ENCODE measurements at regions not wholly inside any gene's neighbourhood (a gene's known extent, or its start where the extent isn't known, plus 50 kb on each side); places are given as distances from the start of the nearest gene placed in this dataset.
A peak's percentile ranks its signal among the peaks of the same experiment; 100 is the strongest.

DNA sequence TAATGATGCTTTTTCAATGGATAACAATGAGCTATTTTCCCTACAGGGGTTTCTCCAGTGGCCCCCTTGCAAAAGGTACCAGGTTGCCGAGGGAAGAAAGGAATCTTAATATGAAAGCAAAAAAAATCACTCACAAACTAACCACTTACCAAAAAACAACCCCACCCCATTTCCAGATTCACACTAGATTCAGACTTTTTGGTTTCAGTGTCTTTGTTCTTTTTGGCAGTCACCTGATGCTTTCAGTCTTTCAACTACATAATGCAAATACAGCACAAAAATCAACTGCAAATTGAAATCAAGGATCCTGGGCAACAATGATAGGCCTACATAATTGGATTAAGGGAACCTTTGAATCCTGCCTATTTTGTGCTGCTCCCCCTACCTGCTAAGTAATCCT, 71.1 kb upstream of the RAP2B start:
- peaks cover 47% of the 10 kb centered on the region for H3K4me1 ChIP-seq (ENCODE audit: low read length)
- peak overlapping the region; percentile 88 for H3K4me2 ChIP-seq (ENCODE audit: low read depth, low read length)
- no peaks in the 10 kb centered on the region for H3K9me2 ChIP-seq (replicated peaks; ENCODE audit: insufficient read depth, low read length)
- H3K9ac ChIP-seq (ENCODE audit: low read length), result peak overlapping the region; percentile 26; the same call in 1 of the 2 replicates
- H3K27ac ChIP-seq (ENCODE audit: low read length), result peak overlapping the region; percentile 82; the same call in 1 of the 2 replicates
- no peak for TF ChIP-seq EZH2phosphoT487 (IDR thresholded peaks at IDR 0.05; ENCODE audit: low read length)
- TF ChIP-seq EZH2 (optimal IDR thresholded peaks at IDR 0.05; ENCODE audit: low read depth, low read length), result no peak
- H3K27me3 ChIP-seq (replicated peaks; ENCODE audit: insufficient read depth, low read length), result no peaks in the 10 kb centered on the region
- peak overlapping the region; percentile 30; the same call in 1 of the 2 replicates for H2AFZ ChIP-seq (ENCODE audit: low read length)
- H3K79me2 ChIP-seq (ENCODE audit: low read length), result no peaks in the 10 kb centered on the region
- H3F3A ChIP-seq (ENCODE audit: insufficient read depth, low read length), result peaks cover 35% of the 10 kb centered on the region
- H3K9me3 ChIP-seq (replicated peaks; ENCODE audit: insufficient read depth, low read length), result no peaks in the 10 kb centered on the region
- H4K20me1 ChIP-seq (ENCODE audit: insufficient read depth, low read length), result no peaks in the 10 kb centered on the region
- H3K36me3 ChIP-seq (replicated peaks; ENCODE audit: insufficient read depth, low read length), result no peaks in the 10 kb centered on the region
- DNase-seq, result peak; percentile 88
- peak overlapping the region; percentile 38; the same call in 1 of the 2 replicates for H3K4me3 ChIP-seq (ENCODE audit: low read length)

DNA sequence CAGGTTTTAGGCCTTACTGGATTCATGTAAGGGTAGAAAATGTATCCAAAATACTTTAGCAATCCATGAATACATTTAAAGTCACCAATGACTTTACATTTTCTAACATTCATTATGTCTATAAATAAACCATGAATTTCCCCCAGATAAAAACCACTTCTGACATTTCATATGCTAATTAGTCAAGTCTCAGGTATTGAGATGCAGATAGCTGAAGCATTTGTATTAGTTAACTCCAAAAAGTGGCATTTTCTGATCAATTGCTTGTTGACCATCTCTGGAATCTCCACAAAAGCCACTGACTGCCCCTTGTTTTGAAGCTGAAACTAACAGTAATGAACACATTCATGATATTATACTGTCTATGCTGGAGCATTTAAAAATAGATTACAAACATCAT, 68.4 kb upstream of the RAP2B start:
- Histone ChIP-seq H3F3A (ENCODE audit: insufficient read depth, low read length) (peaks cover 26% of the 10 kb centered on the region), H3K4me1 (ENCODE audit: low read length) (peaks cover 29% of the 10 kb centered on the region), H3K9me3 (replicated peaks; ENCODE audit: insufficient read depth, low read length) (no peaks in the 10 kb centered on the region), H4K20me1 (ENCODE audit: insufficient read depth, low read length) (no peaks in the 10 kb centered on the region), H3K9ac (ENCODE audit: low read length) (no peak overlapping the region), H3K79me2 (ENCODE audit: low read length) (no peaks in the 10 kb centered on the region), H3K4me3 (ENCODE audit: low read length) (no peak overlapping the region), H3K4me2 (ENCODE audit: low read depth, low read length) (no peak overlapping the region), H3K27ac (ENCODE audit: low read length) (no peak overlapping the region), H3K9me2 (replicated peaks; ENCODE audit: insufficient read depth, low read length) (no peaks in the 10 kb centered on the region), H3K36me3 (replicated peaks; ENCODE audit: insufficient read depth, low read length) (no peaks in the 10 kb centered on the region), H3K27me3 (replicated peaks; ENCODE audit: insufficient read depth, low read length) (no peaks in the 10 kb centered on the region), H2AFZ (ENCODE audit: low read length) (no peak overlapping the region)
- DNase-seq, result no peak
- TF ChIP-seq EZH2 (optimal IDR thresholded peaks at IDR 0.05; ENCODE audit: low read depth, low read length) (no peak), EZH2phosphoT487 (IDR thresholded peaks at IDR 0.05; ENCODE audit: low read length) (no peak)
- TF ChIP-seq, protein P1, sequence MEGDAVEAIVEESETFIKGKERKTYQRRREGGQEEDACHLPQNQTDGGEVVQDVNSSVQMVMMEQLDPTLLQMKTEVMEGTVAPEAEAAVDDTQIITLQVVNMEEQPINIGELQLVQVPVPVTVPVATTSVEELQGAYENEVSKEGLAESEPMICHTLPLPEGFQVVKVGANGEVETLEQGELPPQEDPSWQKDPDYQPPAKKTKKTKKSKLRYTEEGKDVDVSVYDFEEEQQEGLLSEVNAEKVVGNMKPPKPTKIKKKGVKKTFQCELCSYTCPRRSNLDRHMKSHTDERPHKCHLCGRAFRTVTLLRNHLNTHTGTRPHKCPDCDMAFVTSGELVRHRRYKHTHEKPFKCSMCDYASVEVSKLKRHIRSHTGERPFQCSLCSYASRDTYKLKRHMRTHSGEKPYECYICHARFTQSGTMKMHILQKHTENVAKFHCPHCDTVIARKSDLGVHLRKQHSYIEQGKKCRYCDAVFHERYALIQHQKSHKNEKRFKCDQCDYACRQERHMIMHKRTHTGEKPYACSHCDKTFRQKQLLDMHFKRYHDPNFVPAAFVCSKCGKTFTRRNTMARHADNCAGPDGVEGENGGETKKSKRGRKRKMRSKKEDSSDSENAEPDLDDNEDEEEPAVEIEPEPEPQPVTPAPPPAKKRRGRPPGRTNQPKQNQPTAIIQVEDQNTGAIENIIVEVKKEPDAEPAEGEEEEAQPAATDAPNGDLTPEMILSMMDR (IDR thresholded peaks at IDR 0.05; ENCODE audit: low read length), result no peak

DNA sequence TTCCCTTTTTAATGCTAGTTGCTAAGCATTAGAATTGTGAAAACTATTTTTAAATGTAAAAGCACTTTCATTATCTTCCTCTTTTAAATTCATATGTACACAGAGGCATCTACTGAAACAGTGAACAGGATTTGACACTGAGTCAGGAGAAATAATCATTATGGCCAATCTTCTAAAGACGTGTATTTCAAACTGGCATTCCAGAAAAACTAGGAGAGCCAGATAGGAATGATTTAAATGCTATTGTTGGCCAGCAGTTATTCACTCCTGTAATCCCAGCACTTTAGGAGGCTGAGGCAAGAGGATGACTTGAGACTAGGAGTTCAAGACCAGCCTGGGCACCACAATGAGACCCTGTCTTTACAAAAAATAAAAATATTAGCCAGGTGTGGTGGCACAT, 67.6 kb upstream of the RAP2B start:
- Histone ChIP-seq H3K9ac (ENCODE audit: low read length) (no peak overlapping the region), H3K4me1 (ENCODE audit: low read length) (peaks cover 28% of the 10 kb centered on the region), H3K27ac (ENCODE audit: low read length) (no peak overlapping the region), H2AFZ (ENCODE audit: low read length) (no peak overlapping the region), H3K9me2 (replicated peaks; ENCODE audit: insufficient read depth, low read length) (no peaks in the 10 kb centered on the region), H3K79me2 (ENCODE audit: low read length) (no peaks in the 10 kb centered on the region), H3F3A (ENCODE audit: insufficient read depth, low read length) (peaks cover 26% of the 10 kb centered on the region), H3K9me3 (replicated peaks; ENCODE audit: insufficient read depth, low read length) (no peaks in the 10 kb centered on the region), H3K4me3 (ENCODE audit: low read length) (no peak overlapping the region), H3K36me3 (replicated peaks; ENCODE audit: insufficient read depth, low read length) (no peaks in the 10 kb centered on the region), H3K4me2 (ENCODE audit: low read depth, low read length) (no peak overlapping the region), H4K20me1 (ENCODE audit: insufficient read depth, low read length) (no peaks in the 10 kb centered on the region), H3K27me3 (replicated peaks; ENCODE audit: insufficient read depth, low read length) (no peaks in the 10 kb centered on the region)
- TF ChIP-seq EZH2phosphoT487 (IDR thresholded peaks at IDR 0.05; ENCODE audit: low read length) (no peak), EZH2 (optimal IDR thresholded peaks at IDR 0.05; ENCODE audit: low read depth, low read length) (no peak)
- TF ChIP-seq, protein P1 (IDR thresholded peaks at IDR 0.05; ENCODE audit: low read length), result no peak
- DNase-seq, result no peak

DNA sequence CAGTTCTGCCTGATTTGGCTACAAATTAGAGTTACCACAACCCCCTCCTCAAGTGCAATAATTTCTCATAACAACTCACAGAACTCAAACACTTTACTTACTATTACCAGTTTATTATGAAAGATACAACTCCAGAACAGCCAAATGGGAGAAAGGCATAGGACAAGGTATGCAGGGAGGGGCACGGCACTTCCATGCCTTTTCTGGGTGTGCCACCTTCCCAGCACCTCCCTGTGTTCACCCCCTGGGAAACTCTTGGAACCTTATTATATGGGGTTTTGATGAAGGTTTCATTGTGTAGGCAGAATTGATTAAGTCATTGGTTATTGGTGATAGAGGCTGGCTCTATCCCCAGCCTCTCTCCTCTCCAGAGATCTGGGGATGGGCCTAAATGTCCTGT, 66.6 kb upstream of the RAP2B start:
- no peak for DNase-seq
- Histone ChIP-seq H3K27me3 (replicated peaks; ENCODE audit: insufficient read depth, low read length) (no peaks in the 10 kb centered on the region), H3K79me2 (ENCODE audit: low read length) (no peaks in the 10 kb centered on the region)

More for the DNA sequence above, 66.6 kb upstream of the RAP2B start:
- no peak overlapping the region for H3K9ac ChIP-seq (ENCODE audit: low read length)
- H3K27ac ChIP-seq (ENCODE audit: low read length), result no peak overlapping the region
- H3K4me3 ChIP-seq (ENCODE audit: low read length), result no peak overlapping the region
- H3K4me2 ChIP-seq (ENCODE audit: low read depth, low read length), result no peak overlapping the region
- H3K9me2 ChIP-seq (replicated peaks; ENCODE audit: insufficient read depth, low read length), result no peaks in the 10 kb centered on the region
- no peaks in the 10 kb centered on the region for H3K36me3 ChIP-seq (replicated peaks; ENCODE audit: insufficient read depth, low read length)
- peaks cover 18% of the 10 kb centered on the region for H3F3A ChIP-seq (ENCODE audit: insufficient read depth, low read length)
- no peaks in the 10 kb centered on the region for H4K20me1 ChIP-seq (ENCODE audit: insufficient read depth, low read length)
- no peak overlapping the region for H2AFZ ChIP-seq (ENCODE audit: low read length)
- peaks cover 21% of the 10 kb centered on the region for H3K4me1 ChIP-seq (ENCODE audit: low read length)
- H3K9me3 ChIP-seq (replicated peaks; ENCODE audit: insufficient read depth, low read length), result no peaks in the 10 kb centered on the region
- TF ChIP-seq EZH2 (optimal IDR thresholded peaks at IDR 0.05; ENCODE audit: low read depth, low read length) (no peak), EZH2phosphoT487 (IDR thresholded peaks at IDR 0.05; ENCODE audit: low read length) (no peak)
- TF ChIP-seq, protein P1 (IDR thresholded peaks at IDR 0.05; ENCODE audit: low read length), result no peak

Data from MM.1S (cell line).